ENCODE measurements at regions not wholly inside any gene's neighbourhood (a gene's known extent, or its start where the extent isn't known, plus 50 kb on each side); places are given as distances from the start of the nearest gene placed in this dataset.
A peak's percentile ranks its signal among the peaks of the same experiment; 100 is the strongest.

GRCh38 chr9:69955536-69956355, 87.9 kb upstream of the MAMDC2 start:
- no peak for DNase-seq (ENCODE audit: low spot score)

- no peak for DNase-seq (ENCODE audit: low spot score)
Observed at GRCh38 chr9:69961843-69962242, 81.8 kb upstream of the MAMDC2 start.

GRCh38 chr9:69963803-69964202, 79.8 kb upstream of the MAMDC2 start:
- DNase-seq (ENCODE audit: low spot score): no peak

GRCh38 chr9:69964446-69964845, 79.2 kb upstream of the MAMDC2 start:
- no peak for DNase-seq (ENCODE audit: low spot score)

- DNase-seq (ENCODE audit: low spot score): no peak
Observed at GRCh38 chr9:69965416-69966145, 78.1 kb upstream of the MAMDC2 start.

GRCh38 chr9:69967344-69967743, 76.3 kb upstream of the MAMDC2 start:
- DNase-seq (ENCODE audit: low spot score): no peak

GRCh38 chr9:69970001-69970533, 73.6 kb upstream of the MAMDC2 start:
- DNase-seq (ENCODE audit: low spot score): peak; percentile 21

GRCh38 chr9:69971643-69972449, 71.8 kb upstream of the MAMDC2 start:
- DNase-seq (ENCODE audit: low spot score): peak; percentile 51

GRCh38 chr9:69975681-69976080, 68.0 kb upstream of the MAMDC2 start:
- no peak for DNase-seq (ENCODE audit: low spot score)

- peak; percentile 90 for DNase-seq (ENCODE audit: low spot score)
Observed at GRCh38 chr9:69976152-69976551, 67.5 kb upstream of the MAMDC2 start.

GRCh38 chr9:69980041-69980440, 63.6 kb upstream of the MAMDC2 start:
- no peak for DNase-seq (ENCODE audit: low spot score)

- no peak for DNase-seq (ENCODE audit: low spot score)
Observed at GRCh38 chr9:69980591-69980990, 63.1 kb upstream of the MAMDC2 start.

- DNase-seq (ENCODE audit: low spot score): peak; percentile 41
Observed at GRCh38 chr9:69981686-69982445, 61.8 kb upstream of the MAMDC2 start.

GRCh38 chr9:69984831-69985230, 58.8 kb upstream of the MAMDC2 start:
- no peak for DNase-seq (ENCODE audit: low spot score)

GRCh38 chr9:69985971-69986370, 57.7 kb upstream of the MAMDC2 start:
- no peak for DNase-seq (ENCODE audit: low spot score)

GRCh38 chr9:69986970-69987369, 56.7 kb upstream of the MAMDC2 start:
- DNase-seq (ENCODE audit: low spot score): no peak

GRCh38 chr9:69987457-69987856, 56.2 kb upstream of the MAMDC2 start:
- no peak for DNase-seq (ENCODE audit: low spot score)

GRCh38 chr9:69993110-69993509, 50.5 kb upstream of the MAMDC2 start:
- no peak for DNase-seq (ENCODE audit: low spot score)

Data from kidney capillary endothelial cell (primary cell).